NCI-H187 treated with DMSO at 0.1 percent for 48 hours (cell line): ENCODE measurements at regions not wholly inside any gene's neighbourhood (a gene's known extent, or its start where the extent isn't known, plus 50 kb on each side); places are given as distances from the start of the nearest gene placed in this dataset.
A peak's percentile ranks its signal among the peaks of the same experiment; 100 is the strongest.

ENCODE experiments used
- DNase-seq: peaks from one replicate; lab custom pipeline; 2025; lab: John Stamatoyannopoulos, UW

DNA sequence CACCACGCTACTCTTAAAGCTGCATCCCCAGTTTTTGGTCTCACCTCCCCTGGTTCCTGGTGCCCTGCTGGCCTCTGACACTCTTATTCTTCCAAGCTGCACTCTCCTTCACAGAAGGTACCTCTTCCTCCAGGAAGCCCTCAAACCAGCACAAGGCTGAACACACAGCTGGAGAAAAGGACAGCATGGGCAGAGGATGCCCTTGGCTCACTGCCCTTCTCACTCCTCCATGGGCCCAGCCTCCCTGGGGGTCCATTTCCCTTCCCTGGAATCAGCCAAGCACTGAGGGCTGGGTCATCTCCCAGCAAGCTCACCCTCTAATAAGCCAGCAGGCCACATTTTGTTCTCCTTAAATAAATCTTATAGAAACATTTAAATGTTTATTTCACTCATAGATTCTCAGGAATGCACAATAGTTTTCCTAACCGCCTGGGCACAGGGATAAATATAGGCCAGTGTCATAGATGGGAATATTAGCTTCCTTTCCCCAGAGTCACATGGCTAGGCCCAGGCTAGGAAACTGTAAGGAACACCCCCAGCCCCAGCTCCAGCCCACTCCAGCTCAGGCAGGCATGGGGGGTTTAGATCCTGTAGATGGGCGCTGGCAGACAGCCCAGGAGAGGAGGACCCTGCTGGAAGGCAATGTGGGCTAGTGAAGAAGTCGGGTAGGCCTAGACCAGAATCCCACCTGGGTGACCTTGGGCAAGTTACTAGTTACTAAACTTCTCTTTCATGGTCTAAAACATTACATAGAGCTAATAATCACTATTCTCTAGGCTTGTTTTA lies 51.5 kb downstream of the IRAG1 start:
- no peak for DNase-seq

DNA sequence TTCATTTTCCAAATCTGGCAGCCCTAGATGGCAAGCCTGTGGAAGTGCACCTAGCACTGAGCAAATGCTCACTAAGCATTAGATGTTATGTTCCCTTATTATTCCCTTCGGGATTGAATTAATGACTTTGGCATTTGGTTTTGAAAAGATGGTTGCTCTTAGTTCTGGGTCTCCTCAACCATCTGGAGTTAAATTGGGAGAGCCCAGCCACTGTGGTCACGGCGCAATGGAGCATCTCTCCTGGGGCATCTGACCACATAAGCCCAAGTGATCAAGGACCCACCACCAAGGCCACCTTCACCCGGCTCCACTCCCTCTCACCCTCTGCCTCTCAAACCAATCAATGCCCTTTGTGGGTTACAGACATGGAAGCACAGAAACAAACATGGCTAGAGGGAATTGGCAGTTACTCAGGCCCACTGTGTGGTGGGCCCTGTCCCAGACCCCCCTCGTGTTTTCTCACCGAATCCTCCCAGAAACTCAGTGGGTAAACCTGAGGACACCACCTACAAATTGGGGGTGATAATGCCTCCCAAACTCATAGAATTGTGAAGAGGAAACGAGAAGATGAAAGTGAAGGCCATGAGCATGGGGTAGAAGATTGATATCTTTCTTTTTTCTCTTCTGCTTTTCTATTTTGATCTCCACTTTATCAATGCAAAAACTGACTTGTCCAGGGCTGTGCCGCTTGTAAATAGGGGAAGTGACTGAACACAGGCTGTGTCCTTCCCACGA lies 52.2 kb downstream of the IRAG1 start:
- no peak for DNase-seq

DNA sequence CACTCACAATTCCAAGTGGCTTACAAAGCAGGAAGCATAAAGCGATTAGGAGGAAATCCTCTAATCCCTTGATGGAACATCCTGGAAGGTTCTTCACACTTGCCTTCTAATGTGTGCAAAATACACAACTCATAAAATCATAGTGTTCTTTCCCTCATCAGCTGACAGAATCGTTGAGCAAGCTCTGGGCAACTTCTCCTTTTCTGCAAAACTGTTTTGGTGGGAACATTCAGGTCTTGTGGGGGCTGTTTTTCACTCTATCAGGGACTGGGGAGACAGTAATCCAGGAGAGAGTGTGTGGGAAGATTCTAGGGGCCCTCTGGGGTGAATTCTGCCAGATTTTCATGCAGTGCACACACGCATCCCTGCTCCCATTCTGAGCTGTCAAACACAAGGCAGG lies 53.2 kb downstream of the IRAG1 start:
- no peak for DNase-seq

DNA sequence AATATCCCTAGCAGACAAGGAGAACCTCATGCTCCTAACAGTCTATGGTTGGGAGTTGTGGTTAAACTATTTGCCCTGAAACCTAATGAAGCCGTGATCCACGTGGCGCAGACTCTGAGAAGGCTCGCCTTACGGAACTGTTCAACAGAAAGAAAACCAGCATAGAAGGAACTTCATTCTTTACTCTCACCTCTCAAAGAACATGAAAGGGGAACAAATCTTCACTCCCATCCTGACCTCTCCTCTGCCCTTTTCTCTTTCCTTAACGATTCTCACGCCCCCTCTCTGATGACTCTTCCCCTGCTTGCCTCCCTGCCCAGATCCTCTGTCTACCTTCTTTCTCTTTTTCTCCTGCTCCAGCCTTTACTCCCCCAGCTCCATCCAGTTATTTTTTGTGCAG lies 54.2 kb downstream of the IRAG1 start:
- DNase-seq = no peak

DNA sequence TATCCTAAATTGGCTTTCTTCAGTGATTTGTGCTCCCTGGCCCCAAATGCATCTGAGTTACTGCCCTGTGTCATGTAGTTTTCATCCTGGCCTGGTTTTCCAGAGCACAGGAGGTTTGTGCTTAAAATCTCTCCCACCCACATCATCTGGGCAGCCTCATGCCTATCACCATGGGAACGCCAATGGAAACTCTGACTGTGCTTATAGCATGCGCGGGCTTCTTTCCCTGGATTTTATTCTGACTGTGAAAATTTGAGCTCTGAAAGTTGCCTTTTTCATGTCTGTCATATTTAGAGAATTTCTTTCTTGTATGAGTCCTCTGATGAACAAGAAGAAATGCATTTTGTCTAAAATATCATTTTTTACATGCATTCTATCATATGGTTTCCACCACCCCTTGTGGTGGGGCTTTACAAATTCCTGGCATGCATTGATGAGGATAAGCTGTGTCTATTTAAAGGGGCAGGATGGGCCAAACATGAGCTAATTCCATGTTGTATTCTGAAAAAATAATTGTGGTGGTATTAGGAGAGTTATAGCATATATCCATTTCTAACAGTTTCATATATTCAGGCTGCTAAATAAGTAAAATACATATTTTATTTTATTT lies 55.1 kb downstream of the IRAG1 start:
- no peak for DNase-seq

DNA sequence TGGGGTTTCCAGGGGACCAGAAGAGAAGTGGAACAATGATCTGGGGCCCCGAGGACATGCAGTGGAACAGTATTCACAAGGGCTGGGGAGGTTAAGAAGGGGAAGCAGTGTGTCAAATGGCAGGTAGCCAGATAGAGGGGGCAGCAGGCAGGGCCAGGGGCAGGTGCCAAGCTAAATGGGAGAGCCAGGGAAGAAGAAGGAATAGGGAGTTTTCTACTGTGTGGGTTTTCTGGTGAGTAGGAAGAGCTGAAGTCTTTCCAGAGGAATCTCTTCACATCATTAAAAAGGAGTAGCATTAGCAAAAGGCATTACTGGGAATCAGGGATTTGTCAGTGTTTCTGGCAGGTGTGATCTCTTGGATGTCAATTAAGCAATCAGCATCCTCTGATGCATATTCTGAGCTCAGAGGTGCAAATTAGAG lies 55.8 kb downstream of the IRAG1 start:
- DNase-seq = no peak

DNA sequence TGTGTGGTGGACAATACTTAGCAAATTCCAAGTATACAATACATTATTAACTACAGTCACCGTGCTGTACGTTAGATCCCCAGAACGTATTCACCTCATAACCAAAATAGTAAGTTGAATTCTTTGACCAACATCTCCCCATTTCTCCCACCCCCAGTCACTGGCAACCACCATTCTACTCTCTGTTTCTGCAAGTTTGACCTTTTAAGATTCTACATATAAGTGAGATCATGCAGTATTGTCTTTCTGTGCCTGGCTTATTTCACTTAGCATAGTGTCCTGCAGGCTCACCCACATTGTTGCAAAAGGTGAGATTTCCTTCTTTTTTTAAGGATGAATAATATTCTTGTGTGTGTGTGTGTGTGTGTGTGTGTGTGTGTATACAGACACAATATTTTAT lies 59.1 kb downstream of the IRAG1 start:
- no peak for DNase-seq

DNA sequence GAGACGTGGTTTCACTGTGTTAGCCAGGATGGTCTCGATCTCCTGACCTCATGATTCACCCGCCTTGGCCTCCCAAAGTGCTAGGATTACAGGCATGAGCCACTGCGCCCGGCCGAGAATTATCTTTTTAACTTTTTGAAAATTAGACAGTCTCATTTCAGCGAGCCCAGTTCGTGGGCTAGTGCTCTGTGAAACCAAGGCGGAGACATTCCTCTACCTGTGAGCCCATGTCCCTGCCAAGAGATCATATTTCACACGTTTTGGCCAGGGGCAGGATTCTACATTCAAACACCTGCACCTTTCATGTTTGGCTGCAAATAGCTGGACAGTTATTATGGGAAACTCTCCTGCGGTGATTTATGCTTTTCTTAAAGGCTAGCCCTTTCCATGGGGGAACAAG lies 60.3 kb downstream of the IRAG1 start:
- no peak for DNase-seq

DNA sequence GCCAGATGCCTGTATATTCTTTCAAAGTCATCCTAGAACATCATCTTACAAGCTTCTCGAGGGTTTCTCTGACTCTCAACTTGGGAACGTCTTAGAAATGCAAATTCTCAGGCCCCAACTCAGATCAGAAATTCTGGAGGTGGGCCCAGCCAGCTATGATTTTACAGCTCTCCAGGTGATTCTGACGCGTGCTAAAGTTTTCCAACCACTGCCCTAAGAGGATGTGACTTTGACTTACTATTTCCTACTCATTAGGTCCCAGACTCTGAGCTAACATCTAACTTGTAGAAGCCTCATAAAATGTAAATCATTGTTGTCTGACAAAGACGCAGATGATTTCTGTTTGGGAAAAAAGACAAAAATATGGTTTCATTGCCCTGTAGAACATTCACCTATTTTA lies 61.1 kb downstream of the IRAG1 start:
- no peak for DNase-seq

DNA sequence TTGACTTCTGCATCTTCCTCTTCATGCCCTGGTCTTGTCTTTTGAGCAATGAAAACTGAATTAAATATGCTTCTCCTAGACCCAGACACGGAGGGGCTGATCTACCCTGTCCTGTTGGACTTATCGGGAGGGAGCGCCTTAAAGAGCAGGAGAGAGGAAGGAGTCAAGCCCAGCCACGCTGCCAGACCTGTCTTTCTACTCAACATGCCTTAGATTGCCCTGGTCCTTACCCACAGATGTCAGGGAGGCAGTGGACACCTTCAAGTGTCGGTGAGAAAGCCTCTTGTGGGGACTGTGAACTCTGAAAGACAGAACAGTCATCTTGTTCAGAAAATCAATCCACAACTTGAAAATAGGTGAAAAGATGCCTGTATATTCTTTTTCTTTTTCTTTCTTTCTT lies 61.8 kb downstream of the IRAG1 start:
- DNase-seq = no peak

DNA sequence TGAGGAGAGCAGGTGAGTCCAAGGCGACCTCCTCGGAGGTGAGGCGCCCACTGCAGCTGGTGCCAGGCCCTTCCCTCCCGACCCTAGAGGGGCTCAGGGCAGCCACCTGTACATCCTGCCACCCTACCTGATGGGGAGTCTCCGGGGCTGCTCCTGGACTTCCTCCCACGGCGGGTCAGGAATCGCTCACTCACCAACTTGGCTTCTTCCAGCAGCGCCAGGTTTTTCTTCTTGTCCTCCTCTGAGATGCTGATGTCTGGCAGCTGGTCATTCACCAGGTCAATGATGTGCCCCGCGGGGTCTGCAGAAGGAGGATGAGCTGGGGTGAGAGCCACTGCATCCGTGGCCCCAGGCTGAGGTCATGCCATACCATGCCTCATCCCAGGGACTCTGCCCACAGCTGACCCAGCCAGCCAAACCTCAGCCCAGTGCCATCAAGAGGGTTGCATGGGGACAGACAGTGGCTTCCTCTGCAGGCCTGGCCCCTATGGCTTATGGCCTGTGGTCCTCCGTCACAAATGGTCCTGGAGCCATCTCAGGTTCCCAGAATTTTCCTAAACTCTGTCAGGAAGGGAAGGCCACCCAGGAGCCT lies 61.0 kb upstream of the LYVE1 start:
- no peak for DNase-seq

DNA sequence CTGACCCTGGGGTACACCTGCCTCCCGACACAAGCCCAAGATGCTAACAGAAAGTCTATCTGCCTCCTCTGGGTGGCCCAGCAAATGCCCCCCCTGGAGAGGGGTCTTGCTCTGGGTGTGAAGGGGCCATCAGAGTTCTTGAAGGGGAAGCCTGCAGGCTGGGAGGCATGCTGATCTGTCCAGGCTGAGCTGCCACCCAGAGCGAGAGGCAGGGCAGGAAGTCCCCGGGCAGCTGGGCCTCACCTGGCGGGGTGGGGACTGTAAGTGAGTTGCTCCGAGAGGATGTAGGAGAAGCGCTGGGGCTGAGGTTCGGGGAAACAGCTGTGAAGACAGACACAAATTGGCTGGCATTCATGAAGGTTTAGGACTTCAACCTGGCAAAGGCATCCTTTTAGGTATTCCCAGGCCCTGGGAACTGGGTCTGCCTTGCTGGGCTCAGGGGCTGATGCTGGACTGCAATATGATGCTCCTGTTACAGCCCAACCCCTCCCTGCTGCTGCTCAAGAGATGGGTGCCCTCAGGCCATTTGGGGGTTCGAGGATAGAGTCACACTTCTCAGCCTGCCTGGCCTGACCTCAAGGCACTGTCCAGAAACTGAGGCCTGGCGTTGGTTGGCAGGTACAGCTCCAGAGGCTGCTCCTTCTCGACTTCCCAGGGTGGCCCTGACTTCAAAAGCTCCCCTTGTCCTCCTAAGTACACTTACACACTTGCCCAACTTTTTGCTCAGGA lies 60.2 kb upstream of the LYVE1 start:
- DNase-seq = no peak

DNA sequence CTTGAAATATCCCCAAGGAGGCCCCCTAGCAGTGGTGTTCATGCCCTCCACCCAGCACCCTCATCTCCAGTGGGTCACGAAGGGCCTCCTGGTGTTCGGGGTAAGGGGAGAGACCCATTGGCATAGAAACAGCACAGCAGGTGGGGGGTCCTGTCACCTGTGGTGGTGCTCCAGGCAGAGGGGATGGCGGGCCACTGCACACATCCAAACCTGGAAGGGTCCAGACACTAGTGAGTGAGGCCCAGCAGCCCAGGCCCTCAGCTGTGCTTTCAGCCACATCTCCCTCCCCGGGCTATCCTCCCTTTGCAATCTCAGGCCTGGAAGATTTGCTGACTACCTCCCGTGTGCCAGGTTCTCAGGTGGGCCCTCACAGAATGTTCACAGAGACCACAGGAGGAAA lies 59.4 kb upstream of the LYVE1 start:
- no peak for DNase-seq

DNA sequence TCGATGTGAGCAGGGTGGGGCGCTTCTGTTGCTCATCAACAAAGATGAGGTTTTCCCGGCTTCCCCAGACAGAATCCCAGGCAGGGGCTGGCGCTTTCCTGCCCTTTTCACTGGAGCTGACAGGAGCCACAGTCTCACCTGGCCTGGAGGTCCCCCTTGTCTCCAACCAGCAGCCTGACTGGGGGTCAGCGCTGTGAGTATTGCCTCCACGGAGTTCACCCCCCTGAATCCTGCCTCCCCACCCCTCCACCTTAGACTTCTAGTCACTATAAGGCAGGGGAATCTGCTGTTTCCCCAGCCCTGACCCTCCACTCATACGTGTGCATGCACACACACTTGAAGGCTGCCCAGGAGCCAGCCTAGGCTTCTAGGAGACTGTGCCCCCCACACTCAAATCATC lies 58.8 kb upstream of the LYVE1 start:
- no peak for DNase-seq

DNA sequence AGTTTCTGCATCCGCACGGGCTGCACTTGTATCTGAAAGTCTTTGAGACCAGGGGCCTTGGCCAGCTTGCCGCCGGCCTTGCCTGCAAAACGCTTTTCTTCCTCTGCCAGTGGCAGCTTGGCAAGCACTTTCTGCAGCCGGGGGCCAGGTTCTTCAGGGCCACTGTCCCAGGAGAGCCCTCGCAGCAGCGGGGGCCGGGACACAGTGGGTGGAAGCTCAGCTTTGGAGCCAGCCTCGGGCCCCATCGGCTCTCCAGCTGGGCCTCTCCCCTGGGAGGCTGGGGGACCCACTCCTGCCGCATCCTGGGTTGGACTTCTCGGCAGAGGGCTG lies 57.5 kb upstream of the LYVE1 start:
- DNase-seq = no peak

DNA sequence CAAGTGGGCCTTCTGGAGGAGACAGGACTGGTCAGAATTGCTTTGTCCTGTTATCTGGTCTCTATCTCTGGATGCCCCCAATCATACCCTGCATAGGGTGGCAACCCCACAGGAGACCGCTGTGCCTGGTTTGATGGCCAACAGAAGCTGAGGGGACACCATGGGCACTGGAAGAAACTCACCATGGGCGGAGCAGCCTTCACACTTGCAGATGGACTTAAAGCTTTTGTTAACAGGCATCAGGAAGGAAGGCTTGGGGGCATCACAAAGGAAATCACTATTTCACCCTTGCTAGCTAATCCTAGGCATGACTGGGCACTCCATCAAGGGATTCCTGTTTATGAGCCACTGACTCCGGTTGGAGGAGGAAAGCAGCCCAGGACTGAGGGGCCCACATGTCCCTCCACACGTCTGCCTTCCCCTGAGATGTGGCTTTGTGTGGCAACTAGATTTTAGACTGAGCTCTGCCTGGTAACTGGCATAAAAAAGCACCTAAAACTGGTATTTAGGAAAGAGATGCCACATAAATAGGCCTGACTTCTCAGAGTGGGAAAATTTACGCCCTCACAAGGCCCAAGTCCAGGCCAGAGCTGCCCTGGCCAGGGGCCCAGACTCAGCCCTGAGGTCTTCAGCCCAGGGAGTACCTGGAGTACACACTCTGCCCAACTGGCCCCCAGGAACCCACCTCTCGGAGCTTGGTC lies 57.0 kb upstream of the LYVE1 start:
- no peak for DNase-seq

DNA sequence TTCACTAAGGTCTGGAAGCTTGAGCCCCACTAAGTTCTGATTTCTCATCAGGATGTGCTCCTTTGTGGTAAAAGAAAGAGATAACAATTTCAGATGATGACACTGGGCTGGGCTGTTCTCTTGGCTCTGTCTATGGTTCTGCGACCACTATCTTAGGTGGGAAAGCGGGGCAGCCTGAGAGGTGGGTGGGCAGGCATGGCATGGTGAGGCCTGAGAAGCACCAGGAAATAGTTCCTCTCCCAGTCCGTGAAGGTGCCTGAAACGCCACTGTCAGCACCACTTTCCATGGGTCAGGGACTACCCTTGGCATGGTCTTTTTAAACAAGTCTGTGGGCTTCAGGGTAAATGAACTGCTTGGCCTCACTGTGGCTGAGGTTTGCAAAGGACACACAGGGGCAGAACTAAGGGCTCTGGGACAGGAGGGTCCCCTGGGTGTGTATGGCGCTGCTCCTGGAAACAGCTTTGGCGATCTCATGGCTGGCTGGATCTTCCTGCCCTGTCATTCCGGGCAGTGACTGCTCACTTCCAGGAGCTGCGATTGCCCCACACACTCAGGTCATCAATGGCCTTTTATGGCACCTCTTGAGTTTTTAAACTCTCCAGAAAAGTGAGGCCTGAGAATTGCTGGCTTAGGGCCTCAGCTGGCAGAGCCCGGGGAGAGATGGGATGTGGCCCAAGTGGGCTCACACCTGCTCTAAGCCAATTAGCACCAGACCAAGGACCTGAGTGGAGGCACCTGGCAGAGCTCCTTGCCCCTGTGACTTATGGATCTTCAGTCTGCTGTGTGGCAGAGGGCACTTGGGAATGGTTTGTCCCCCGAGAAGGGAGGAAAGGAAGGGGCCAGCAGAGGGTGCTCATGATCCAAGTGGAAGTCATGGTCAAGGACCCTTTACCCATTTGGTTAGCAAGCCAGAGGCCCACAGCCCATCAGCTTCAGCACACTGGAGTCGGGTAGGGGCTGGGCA lies 55.6 kb upstream of the LYVE1 start:
- peak; percentile 41 for DNase-seq

DNA sequence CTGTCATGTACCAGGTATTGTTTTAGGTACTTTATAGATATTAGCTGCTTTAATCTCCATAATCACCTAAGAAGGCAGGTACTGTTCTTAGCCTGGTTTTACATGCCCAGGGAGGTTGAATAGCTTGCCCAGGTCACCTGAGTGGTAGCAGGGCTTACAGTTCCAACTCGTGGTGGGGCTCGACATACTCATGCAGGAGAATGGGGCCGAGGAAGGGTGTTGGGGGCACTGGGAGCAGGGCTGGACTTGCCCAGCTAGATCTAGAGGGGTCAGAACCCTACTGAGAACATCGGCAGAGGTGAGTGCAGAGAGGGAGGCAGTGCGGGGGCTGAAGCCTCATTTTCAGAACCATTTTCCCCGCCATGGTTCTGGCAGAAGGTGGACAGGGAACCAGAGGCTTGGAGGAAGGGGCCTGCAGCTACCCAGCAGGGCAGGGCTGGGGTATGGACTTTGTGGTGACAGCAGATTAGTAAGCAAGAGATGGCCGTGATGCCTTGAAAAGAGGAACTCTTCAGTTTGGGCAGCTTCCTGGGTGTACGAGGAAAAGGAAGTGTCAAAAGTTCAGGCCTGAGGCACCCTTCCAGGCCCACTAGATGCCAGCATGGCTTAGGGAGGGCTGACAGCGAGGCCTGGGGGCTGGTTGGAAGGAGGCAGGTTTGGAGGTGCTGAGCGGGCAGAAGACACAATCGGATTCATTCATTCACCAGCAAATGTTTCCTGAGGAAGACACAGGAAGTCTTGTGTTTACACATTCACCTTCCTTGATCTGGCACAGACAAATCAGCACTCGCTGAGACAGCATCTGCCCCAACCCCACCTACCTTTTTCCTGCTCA lies 54.7 kb upstream of the LYVE1 start:
- DNase-seq = no peak

DNA sequence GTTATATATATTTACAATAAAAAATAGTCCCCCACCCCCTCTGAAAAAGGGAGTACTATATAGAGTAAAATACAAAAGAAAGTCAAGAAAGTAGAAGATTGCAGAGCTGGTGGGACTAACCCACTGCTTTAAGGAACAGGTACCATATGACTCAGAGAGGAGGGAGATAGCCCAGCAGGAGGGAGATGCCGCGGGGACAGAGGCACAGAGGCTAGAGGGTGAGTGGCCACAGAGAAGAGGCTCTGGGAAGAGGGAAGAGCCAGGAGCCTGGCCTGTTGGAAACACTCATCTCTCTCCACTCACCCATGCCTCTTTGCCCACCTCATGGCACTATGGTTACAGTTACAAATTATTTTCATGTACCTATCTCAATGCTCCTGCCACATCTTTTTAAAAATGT lies 53.6 kb upstream of the LYVE1 start:
- no peak for DNase-seq
